Esophagus muscularis mucosa (tissue), 4 donors: ENCODE measurements at regions not wholly inside any gene's neighbourhood (a gene's known extent, or its start where the extent isn't known, plus 50 kb on each side); places are given as distances from the start of the nearest gene placed in this dataset.

ENCODE experiments used
- DNase-seq: peaks from one replicate; pipeline ENCODE4 v3.0.0-alpha.2; 2017; ENCODE audit errors: extremely low spot score
- H3K27ac ChIP-seq, 4 donors: fragments of 200-600 bp; sonication (generic); replicated peaks in 1 of 4; 1 replicate in 3 of 4; 2 replicates in 1 of 4; pipeline ENCODE4 v1.5.1; 2016 to 2019; ENCODE audit warnings: mild to moderate bottlenecking in 1 of 4
- H3K27me3 ChIP-seq, 4 donors: fragments of 200-600 bp; sonication (generic); one replicate each; pipeline versions ENCODE4 v1.5.1 to v1.6.0; 2016 to 2019
- H3K36me3 ChIP-seq, 4 donors: fragments of 200-600 bp; sonication (generic); one replicate each; pipeline ENCODE4 v1.5.1; 2016 to 2019
- H3K4me1 ChIP-seq, 4 donors: fragments of 200-600 bp; sonication (generic); one replicate each; pipeline ENCODE4 v1.5.1; 2016 to 2019
- H3K4me3 ChIP-seq, 4 donors: fragments of 200-600 bp; sonication (generic); 1 replicate in 2 of 4; 2 replicates in 2 of 4; pipeline ENCODE4 v1.5.1; 2016 to 2019; ENCODE audit warnings: mild to moderate bottlenecking in 4 of 4, moderate library complexity in 1 of 4
- H3K9me3 ChIP-seq, 4 donors: fragments of 200-600 bp; sonication (generic); 1 replicate in 3 of 4; 2 replicates in 1 of 4; pipeline ENCODE4 v1.5.1; 2016 to 2019
- CTCF ChIP-seq, 3 experiments: fragments of 200-600 bp in 2 of 3; fragments of 450-650 bp in 1 of 3; sonication (generic) in 2 of 3; IDR thresholded peaks; one replicate each; pipeline ENCODE4 v1.5.1; 2017 to 2019; ENCODE audit warnings: antibody characterized with exemption in 3 of 3, mild to moderate bottlenecking in 2 of 3, moderate library complexity in 1 of 3
- EP300 ChIP-seq: sonication (generic); formaldehyde crosslinking; IDR thresholded peaks from one replicate; pipeline ENCODE4 v1.6.1; 2017; ENCODE audit warnings: antibody characterized with exemption
- POLR2A ChIP-seq: fragments of 450-650 bp; IDR thresholded peaks from one replicate; pipeline ENCODE4 v1.6.1; 2017; ENCODE audit warnings: antibody characterized with exemption, moderate library complexity, mild to moderate bottlenecking, low read depth
- POLR2AphosphoS5 ChIP-seq, 2 donors: sonication (generic); formaldehyde crosslinking; IDR thresholded peaks; one replicate each; pipeline ENCODE4 v1.6.1; 2017; ENCODE audit warnings: antibody characterized with exemption in 2 of 2
- WGBS: methylation state at CpG from one replicate; pipeline ENCODE4 v1.1.5; 2018; 5-methylcytosine and 5-hydroxymethylcytosine counted together
- intact Hi-C: fragments of 100-400 bp; cut with DNase I; formaldehyde crosslinking; loops from one replicate; pipeline ENCODE4 v1.15.1; 2023

GRCh38 chr6:12480379-12480778, 190.2 kb downstream of the EDN1 start:
- DNase-seq = no peak
- no peak overlapping the region for H3K27ac ChIP-seq
- WGBS = 94% methylated on average over 3 of the region's 3 CpGs
- no peaks in the 10 kb centered on the region for H3K4me1 ChIP-seq
- intact Hi-C loops = no loop called here
- TF ChIP-seq EP300 (no peak), POLR2AphosphoS5 (IDR thresholded peaks at IDR 0.05) (no peak), POLR2A (no peak), CTCF (IDR thresholded peaks at IDR 0.05) (no peak)
- no peaks in the 10 kb centered on the region for H3K36me3 ChIP-seq
- no peaks in the 10 kb centered on the region for H3K27me3 ChIP-seq
- H3K9me3 ChIP-seq = no peaks in the 10 kb centered on the region
- H3K4me3 ChIP-seq = no peak overlapping the region

- TF ChIP-seq EP300 (no peak), CTCF (IDR thresholded peaks at IDR 0.05) (no peak), POLR2A (no peak)
These were observed 191.1 kb downstream of the EDN1 start for GRCh38 chr6:12481292-12481691.

GRCh38 chr6:12481850-12482249, 191.7 kb downstream of the EDN1 start:
- no peak for DNase-seq
- no peaks in the 10 kb centered on the region for H3K9me3 ChIP-seq
- no peaks in the 10 kb centered on the region for H3K36me3 ChIP-seq
- H3K4me3 ChIP-seq = no peak overlapping the region
- intact Hi-C loops = no loop called here
- TF ChIP-seq POLR2AphosphoS5 (IDR thresholded peaks at IDR 0.05) = no peak
- no peak for TF ChIP-seq POLR2A
- TF ChIP-seq EP300 = no peak
- no peak for TF ChIP-seq CTCF (IDR thresholded peaks at IDR 0.05)
- no peak overlapping the region for H3K27ac ChIP-seq
- WGBS = 100% methylated on average over 2 of the region's 2 CpGs
- no peaks in the 10 kb centered on the region for H3K27me3 ChIP-seq
- no peaks in the 10 kb centered on the region for H3K4me1 ChIP-seq

More at GRCh38 chr6:12481292-12481691, 191.1 kb downstream of the EDN1 start:
- H3K36me3 ChIP-seq = no peaks in the 10 kb centered on the region
- H3K9me3 ChIP-seq = no peaks in the 10 kb centered on the region
- intact Hi-C loops = no loop called here
- H3K27ac ChIP-seq = no peak overlapping the region
- 94% methylated on average over 2 of the region's 2 CpGs for WGBS
- no peak for DNase-seq
- no peak overlapping the region for H3K4me3 ChIP-seq
- H3K4me1 ChIP-seq = no peaks in the 10 kb centered on the region
- no peaks in the 10 kb centered on the region for H3K27me3 ChIP-seq

DNA sequence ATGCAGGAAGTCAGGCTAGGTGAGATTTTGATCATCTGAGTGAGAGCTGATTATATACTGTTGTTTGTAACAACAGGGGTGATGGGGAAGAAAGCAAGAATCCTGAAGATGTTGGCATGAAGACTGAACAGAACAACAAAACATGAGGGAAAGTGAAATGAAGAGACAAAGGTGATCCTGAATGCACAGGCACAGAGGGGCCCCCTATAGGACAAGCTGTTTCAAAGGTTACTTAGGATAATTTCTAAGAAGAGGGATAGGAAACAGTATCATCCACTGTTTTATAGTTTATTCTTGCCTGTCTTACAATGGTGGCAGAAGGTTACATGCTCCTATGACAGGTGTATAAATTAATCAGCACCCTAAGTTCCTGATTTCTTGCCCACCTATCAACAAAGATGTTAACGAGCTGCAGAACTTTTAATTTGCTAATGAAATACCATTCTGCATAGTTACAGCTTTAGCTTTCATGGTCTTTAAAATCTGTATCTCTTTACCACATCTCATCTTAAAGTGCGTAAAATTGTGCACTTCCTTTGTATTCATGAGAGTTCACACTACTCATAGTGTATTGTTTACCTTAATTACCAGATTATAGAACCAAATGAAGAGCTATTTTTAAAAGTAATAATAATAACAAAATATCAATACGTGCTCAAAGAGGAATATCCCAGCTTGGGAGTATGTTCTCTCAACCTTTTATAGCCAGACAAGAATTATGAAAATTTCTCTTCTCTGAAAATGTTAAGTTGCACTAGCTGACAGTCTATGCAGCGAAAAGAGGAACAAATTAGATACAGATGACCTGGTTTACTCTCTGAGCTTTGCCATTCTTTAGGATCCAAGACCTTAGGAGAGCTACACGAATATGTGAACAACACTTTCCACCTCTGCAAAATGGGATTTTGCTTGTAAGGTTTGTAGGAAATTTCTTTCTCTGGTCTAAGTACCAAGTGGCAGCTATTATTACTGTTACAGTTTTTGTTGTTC, 192.5 kb downstream of the EDN1 start:
- Histone ChIP-seq H3K27ac (no peak overlapping the region), H3K4me3 (no peak overlapping the region), H3K9me3 (no peaks in the 10 kb centered on the region), H3K4me1 (no peaks in the 10 kb centered on the region), H3K27me3 (no peaks in the 10 kb centered on the region), H3K36me3 (no peaks in the 10 kb centered on the region)
- no peak for TF ChIP-seq EP300
- no peak for TF ChIP-seq POLR2A
- no peak for TF ChIP-seq CTCF (IDR thresholded peaks at IDR 0.05)
- no peak for TF ChIP-seq POLR2AphosphoS5 (IDR thresholded peaks at IDR 0.05)
- intact Hi-C loops = no loop called here
- no peak for DNase-seq
- WGBS = 88% methylated on average over 5 of the region's 5 CpGs
